PC-3 (cell line): ENCODE measurements at regions not wholly inside any gene's neighbourhood (a gene's known extent, or its start where the extent isn't known, plus 50 kb on each side); places are given as distances from the start of the nearest gene placed in this dataset.

Source experiments
- ATAC-seq: fragments of 200-7000 bp; cut with Tn5 transposase; 2 replicates; pipeline ENCODE4 v1.9.1; 2020; ENCODE audit warnings: mild to moderate bottlenecking, moderate library complexity
- BruUV-seq: library from RNA; stranded (reverse); fragments of 400-500 nt; replicated peaks from 2 replicates; lab custom pipeline; 2021; lab: Mats Ljungman, UMichigan
- CTCF ChIA-PET: fragments of 300-600 bp; sonication (Branson Sonifier 250); formaldehyde crosslinking; loops from one replicate; lab custom pipeline; 2022; ENCODE audit warnings: antibody characterized with exemption; lab: Charles Lee
- POLR2A ChIA-PET: fragments of 300-600 bp; sonication (Branson Sonifier 250); formaldehyde crosslinking; loops from one replicate; lab custom pipeline; 2022; ENCODE audit warnings: antibody characterized with exemption; ENCODE audit not compliant: unreplicated experiment; lab: Charles Lee
- DNase-seq: peaks from one replicate; pipeline ENCODE4 v3.0.0-alpha.2; 2015
- H2AFZ ChIP-seq: fragments of 300-600 bp; sonication (generic); 2 replicates; pipeline ENCODE4 v1.6.0; 2016; ENCODE audit warnings: antibody characterized with exemption, low read length
- H3F3A ChIP-seq: fragments of 300-600 bp; sonication (generic); one replicate; pipeline ENCODE4 v1.6.0; 2017; ENCODE audit warnings: antibody characterized with exemption, low read length, control low read depth, mild to moderate bottlenecking; ENCODE audit not compliant: unreplicated experiment
- H3K27ac ChIP-seq: fragments of 300-600 bp; sonication (generic); 2 replicates; pipeline ENCODE4 v1.5.1; 2016; ENCODE audit warnings: mild to moderate bottlenecking, low read length
- H3K27me3 ChIP-seq: fragments of 300-600 bp; sonication (generic); 2 replicates; pipeline ENCODE4 v1.6.1; 2016; ENCODE audit warnings: low read length, mixed read lengths
- H3K36me3 ChIP-seq: fragments of 300-600 bp; sonication (generic); 2 replicates; pipeline ENCODE4 v1.6.1; 2016; ENCODE audit warnings: low read depth, mixed run types, low read length, mixed read lengths
- H3K4me1 ChIP-seq: fragments of 300-600 bp; sonication (generic); 2 replicates; pipeline ENCODE4 v1.5.1; 2016; ENCODE audit warnings: low read length; ENCODE audit not compliant: insufficient read depth
- H3K4me2 ChIP-seq: fragments of 300-600 bp; sonication (generic); 2 replicates; pipeline ENCODE4 v1.6.0; 2016; ENCODE audit warnings: low read length
- H3K4me3 ChIP-seq: fragments of 300-600 bp; sonication (generic); 2 replicates; pipeline ENCODE4 v1.5.1; 2016; ENCODE audit warnings: mild to moderate bottlenecking, low read length, mixed read lengths
- H3K79me2 ChIP-seq: fragments of 300-600 bp; sonication (generic); 2 replicates; pipeline ENCODE4 v1.6.1; 2017; ENCODE audit warnings: low read length, mixed read lengths
- H3K9ac ChIP-seq: fragments of 300-600 bp; sonication (generic); 2 replicates; pipeline ENCODE4 v1.6.0; 2016; ENCODE audit warnings: mild to moderate bottlenecking, low read length
- H3K9me2 ChIP-seq: fragments of 300-600 bp; sonication (generic); replicated peaks from 2 replicates; pipeline ENCODE4 v1.6.1; 2016; ENCODE audit warnings: mixed run types, low read length, mixed read lengths
- H3K9me3 ChIP-seq: fragments of 300-600 bp; sonication (generic); 2 replicates; pipeline ENCODE4 v1.6.1; 2016; ENCODE audit warnings: low read length, mixed read lengths
- H4K20me1 ChIP-seq: fragments of 300-600 bp; sonication (generic); 2 replicates; pipeline ENCODE4 v1.6.1; 2016; ENCODE audit warnings: low read length, mixed read lengths
- CTCF ChIP-seq: fragments of 300-600 bp; sonication (generic); conservative IDR thresholded peaks from 2 replicates; pipeline ENCODE4 v1.5.1; 2017; ENCODE audit warnings: antibody characterized with exemption, low read depth, mild to moderate bottlenecking, low read length
- EZH2 ChIP-seq: fragments of 300-600 bp; sonication (generic); IDR thresholded peaks from one replicate; pipeline ENCODE4 v1.6.1; 2017; ENCODE audit warnings: antibody characterized with exemption, mild to moderate bottlenecking, low read length; ENCODE audit not compliant: unreplicated experiment
- EZH2phosphoT487 ChIP-seq: fragments of 300-600 bp; sonication (generic); IDR thresholded peaks from 2 replicates; pipeline ENCODE4 v1.6.1; 2018; ENCODE audit warnings: mild to moderate bottlenecking, antibody characterized with exemption, low read length, borderline replicate concordance
- intact Hi-C: fragments of 100-400 bp; cut with micrococcal nuclease; formaldehyde crosslinking; loops from 2 replicates; pipeline ENCODE4 v1.9.0; 2023

GRCh38 chr5:128591598-128592455 lies 53.8 kb upstream of the FBN2 start:
- intact Hi-C loops, result no loop called here
- no peaks in the 10 kb centered on the region for H3K9me3 ChIP-seq
- no peaks in the 10 kb centered on the region for H3K9me2 ChIP-seq
- H3K4me2 ChIP-seq, result no peak overlapping the region
- no peak overlapping the region for H3K27ac ChIP-seq
- no peaks in the 10 kb centered on the region for H3K4me1 ChIP-seq
- no peak overlapping the region for H3K9ac ChIP-seq
- no peaks in the 10 kb centered on the region for H4K20me1 ChIP-seq
- no peak overlapping the region for H3K4me3 ChIP-seq
- DNase-seq (no peak), ATAC-seq (no peak)
- no peaks in the 10 kb centered on the region for H3K36me3 ChIP-seq
- TF ChIP-seq EZH2phosphoT487, result no peak
- TF ChIP-seq EZH2, result no peak
- no peak for TF ChIP-seq CTCF
- H3K79me2 ChIP-seq, result no peaks in the 10 kb centered on the region
- POLR2A ChIA-PET, result no interaction called here
- no peaks in the 10 kb centered on the region for H3F3A ChIP-seq
- CTCF ChIA-PET, result no interaction called here
- no peak overlapping the region for H2AFZ ChIP-seq
- no TSS peak for BruUV-seq
- no peaks in the 10 kb centered on the region for H3K27me3 ChIP-seq

- no peaks in the 10 kb centered on the region for H3K79me2 ChIP-seq
- no peak overlapping the region for H3K27ac ChIP-seq
- no peak overlapping the region for H2AFZ ChIP-seq
- DNase-seq (no peak), ATAC-seq (no peak)
- no peaks in the 10 kb centered on the region for H3K36me3 ChIP-seq
- no peaks in the 10 kb centered on the region for H3K4me1 ChIP-seq
- H3K27me3 ChIP-seq, result no peaks in the 10 kb centered on the region
- ChIA-PET POLR2A (no interaction called here), CTCF (no interaction called here)
- no TSS peak for BruUV-seq
- H3K4me2 ChIP-seq, result no peak overlapping the region
- no peaks in the 10 kb centered on the region for H3K9me2 ChIP-seq
- no peaks in the 10 kb centered on the region for H3K9me3 ChIP-seq
- intact Hi-C loops, result no loop called here
- H3K4me3 ChIP-seq, result no peak overlapping the region
- no peak for TF ChIP-seq EZH2phosphoT487
- no peak for TF ChIP-seq CTCF
- TF ChIP-seq EZH2, result no peak
- H3K9ac ChIP-seq, result no peak overlapping the region
- H3F3A ChIP-seq, result no peaks in the 10 kb centered on the region
- no peaks in the 10 kb centered on the region for H4K20me1 ChIP-seq
These were observed 58.0 kb upstream of the FBN2 start for GRCh38 chr5:128596071-128596470.

GRCh38 chr5:128597156-128597555 lies 59.1 kb upstream of the FBN2 start:
- DNase-seq (no peak), ATAC-seq (no peak)
- H3K27ac ChIP-seq, result no peak overlapping the region
- no peak for TF ChIP-seq EZH2phosphoT487
- no peak overlapping the region for H3K9ac ChIP-seq
- BruUV-seq, result no TSS peak
- H3K27me3 ChIP-seq, result no peaks in the 10 kb centered on the region
- no peaks in the 10 kb centered on the region for H3F3A ChIP-seq
- no peak overlapping the region for H3K4me2 ChIP-seq
- H3K79me2 ChIP-seq, result no peaks in the 10 kb centered on the region
- H3K9me3 ChIP-seq, result no peaks in the 10 kb centered on the region
- H3K4me3 ChIP-seq, result no peak overlapping the region
- no peaks in the 10 kb centered on the region for H3K4me1 ChIP-seq
- ChIA-PET CTCF (no interaction called here), POLR2A (no interaction called here)
- H3K36me3 ChIP-seq, result no peaks in the 10 kb centered on the region
- H2AFZ ChIP-seq, result no peak overlapping the region
- no peaks in the 10 kb centered on the region for H4K20me1 ChIP-seq
- H3K9me2 ChIP-seq, result no peaks in the 10 kb centered on the region
- intact Hi-C loops, result no loop called here
